Thyroid gland (tissue), 4 donors: ENCODE measurements at regions not wholly inside any gene's neighbourhood (a gene's known extent, or its start where the extent isn't known, plus 50 kb on each side); places are given as distances from the start of the nearest gene placed in this dataset.

ENCODE experiments used
- DNase-seq, 2 donors: peaks; one replicate each; pipeline ENCODE4 v3.0.0-alpha.2; 2019
- H3K27ac ChIP-seq, 3 donors: fragments of 200-600 bp; sonication (generic); 1 replicate in 2 of 3; 2 replicates in 1 of 3; pipeline ENCODE4 v1.5.1; 2016 to 2019; ENCODE audit warnings: mild to moderate bottlenecking in 1 of 3, moderate library complexity in 1 of 3
- H3K27me3 ChIP-seq: fragments of 200-600 bp; sonication (generic); one replicate; pipeline ENCODE4 v1.5.1; 2019
- H3K36me3 ChIP-seq, 2 donors: fragments of 200-600 bp; sonication (generic); one replicate each; pipeline ENCODE4 v1.5.1; 2016 to 2019
- H3K4me1 ChIP-seq, 2 donors: fragments of 200-600 bp; sonication (generic); one replicate each; pipeline ENCODE4 v1.5.1; 2017 to 2019
- H3K4me3 ChIP-seq, 3 donors: fragments of 200-600 bp; sonication (generic); replicated peaks in 1 of 3; 1 replicate in 2 of 3; 2 replicates in 1 of 3; pipeline ENCODE4 v1.5.1; 2016; ENCODE audit warnings: mild to moderate bottlenecking in 1 of 3
- H3K9me3 ChIP-seq: fragments of 200-600 bp; sonication (generic); one replicate; pipeline ENCODE4 v1.5.1; 2017
- POLR2A ChIP-seq, 2 donors: fragments of 450-650 bp; IDR thresholded peaks; one replicate each; pipeline ENCODE4 v1.6.1; 2017; ENCODE audit warnings: antibody characterized with exemption in 2 of 2, mild to moderate bottlenecking in 2 of 2, moderate library complexity in 1 of 2
- WGBS, 2 donors: methylation state at CpG; one replicate each; pipeline ENCODE4 v1.1.5; 2017; 5-methylcytosine and 5-hydroxymethylcytosine counted together
- intact Hi-C: fragments of 100-400 bp; cut with DNase I; formaldehyde crosslinking; loops from one replicate; pipeline ENCODE4 v1.15.1; 2023
- TF ChIP-seq, protein P1 (sequence below), 6 experiments: fragments of 200-600 bp in 3 of 6; fragments of 450-650 bp in 3 of 6; sonication (generic) in 3 of 6; IDR thresholded peaks; one replicate each; pipeline ENCODE4 v1.5.1; 2016 to 2019; ENCODE audit warnings: antibody characterized with exemption in 6 of 6, mild to moderate bottlenecking in 2 of 6, inconsistent platforms in 1 of 6, moderate library complexity in 1 of 6

DNA sequence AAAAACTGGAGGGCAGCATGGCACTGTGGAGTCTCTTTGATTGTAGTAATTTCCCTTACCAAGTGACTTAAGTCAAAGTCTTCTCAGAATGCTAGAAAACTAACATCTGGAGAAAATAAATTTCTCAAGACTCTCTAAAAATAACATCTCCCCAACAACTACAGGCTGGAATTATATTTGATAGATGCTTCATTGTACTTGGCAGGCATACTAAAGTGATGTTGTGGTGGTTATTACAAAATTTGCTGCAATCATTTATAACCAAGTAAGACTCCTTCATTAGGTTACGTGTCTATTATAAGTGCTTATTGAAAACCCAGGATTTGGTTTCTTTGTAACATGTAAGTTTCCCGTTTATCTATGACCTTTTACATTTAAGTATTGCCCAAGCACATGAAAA, 132.9 kb upstream of the NRIP1 start:
- no peak for DNase-seq
- H3K27me3 ChIP-seq: no peaks in the 10 kb centered on the region
- intact Hi-C loops: no loop called here
- H3K9me3 ChIP-seq: no peaks in the 10 kb centered on the region
- no peak overlapping the region for H3K27ac ChIP-seq
- no peaks in the 10 kb centered on the region for H3K36me3 ChIP-seq
- 71 to 85% methylated on average over 2 of the region's 2 CpGs for WGBS, 2 donors
- TF ChIP-seq POLR2A (IDR thresholded peaks at IDR 0.05): no peak
- TF ChIP-seq, protein P1, sequence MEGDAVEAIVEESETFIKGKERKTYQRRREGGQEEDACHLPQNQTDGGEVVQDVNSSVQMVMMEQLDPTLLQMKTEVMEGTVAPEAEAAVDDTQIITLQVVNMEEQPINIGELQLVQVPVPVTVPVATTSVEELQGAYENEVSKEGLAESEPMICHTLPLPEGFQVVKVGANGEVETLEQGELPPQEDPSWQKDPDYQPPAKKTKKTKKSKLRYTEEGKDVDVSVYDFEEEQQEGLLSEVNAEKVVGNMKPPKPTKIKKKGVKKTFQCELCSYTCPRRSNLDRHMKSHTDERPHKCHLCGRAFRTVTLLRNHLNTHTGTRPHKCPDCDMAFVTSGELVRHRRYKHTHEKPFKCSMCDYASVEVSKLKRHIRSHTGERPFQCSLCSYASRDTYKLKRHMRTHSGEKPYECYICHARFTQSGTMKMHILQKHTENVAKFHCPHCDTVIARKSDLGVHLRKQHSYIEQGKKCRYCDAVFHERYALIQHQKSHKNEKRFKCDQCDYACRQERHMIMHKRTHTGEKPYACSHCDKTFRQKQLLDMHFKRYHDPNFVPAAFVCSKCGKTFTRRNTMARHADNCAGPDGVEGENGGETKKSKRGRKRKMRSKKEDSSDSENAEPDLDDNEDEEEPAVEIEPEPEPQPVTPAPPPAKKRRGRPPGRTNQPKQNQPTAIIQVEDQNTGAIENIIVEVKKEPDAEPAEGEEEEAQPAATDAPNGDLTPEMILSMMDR (IDR thresholded peaks at IDR 0.05): no peak
- H3K4me3 ChIP-seq: no peak overlapping the region
- H3K4me1 ChIP-seq: no peaks in the 10 kb centered on the region

DNA sequence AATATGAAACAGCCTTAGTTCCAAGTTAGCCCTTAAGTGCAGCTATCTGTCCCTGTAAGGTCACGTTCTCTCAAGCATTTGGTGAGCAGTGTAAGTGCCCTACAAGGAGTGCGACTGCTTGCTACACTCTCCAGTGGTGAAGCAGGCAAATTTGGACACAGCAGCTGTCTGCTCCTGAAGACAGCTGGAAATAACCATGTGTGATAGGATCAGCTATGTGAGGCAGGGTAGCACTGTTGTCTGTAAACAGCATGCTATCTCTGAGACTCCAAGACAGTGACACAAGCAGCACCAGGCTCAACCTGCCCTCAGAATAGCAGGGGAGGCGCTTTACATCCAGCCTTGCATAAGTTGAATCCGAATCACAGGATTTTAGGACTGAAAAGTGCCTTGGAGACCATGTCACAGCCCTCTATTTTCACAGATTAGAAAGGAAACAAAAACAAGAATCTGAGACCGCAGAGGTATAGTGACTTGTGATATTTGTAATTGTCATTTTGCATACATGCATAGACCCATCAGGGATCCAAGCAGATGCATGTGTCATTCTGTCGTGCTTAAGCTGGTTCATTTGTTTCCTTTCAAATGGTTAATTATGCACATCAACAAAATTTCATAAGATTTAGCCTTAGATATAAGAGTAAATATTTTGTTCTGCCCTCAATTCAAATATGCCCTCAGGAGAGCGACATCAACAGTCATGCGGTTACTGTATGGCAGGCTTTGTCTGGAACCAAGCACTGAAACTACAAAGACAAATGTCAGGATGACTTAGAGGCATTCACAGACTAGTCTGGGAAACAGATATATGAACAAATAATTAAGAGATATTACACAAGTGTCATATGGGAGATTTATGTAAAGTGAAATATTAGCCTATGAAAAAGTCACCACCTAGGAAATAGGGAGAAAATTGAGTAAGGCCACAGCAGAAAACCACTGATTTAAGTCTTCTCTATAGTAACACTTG, 134.9 kb upstream of the NRIP1 start:
- intact Hi-C loops: no loop called here
- Histone ChIP-seq H3K27me3 (no peaks in the 10 kb centered on the region), H3K27ac (no peak overlapping the region), H3K4me3 (no peak overlapping the region), H3K9me3 (no peaks in the 10 kb centered on the region), H3K4me1 (no peaks in the 10 kb centered on the region), H3K36me3 (no peaks in the 10 kb centered on the region)
- 78 to 79% methylated on average over 8 of the region's 8 CpGs for WGBS, 2 donors
- TF ChIP-seq POLR2A (IDR thresholded peaks at IDR 0.05): no peak
- TF ChIP-seq, protein P1 (IDR thresholded peaks at IDR 0.05): no peak
- no peak for DNase-seq

DNA sequence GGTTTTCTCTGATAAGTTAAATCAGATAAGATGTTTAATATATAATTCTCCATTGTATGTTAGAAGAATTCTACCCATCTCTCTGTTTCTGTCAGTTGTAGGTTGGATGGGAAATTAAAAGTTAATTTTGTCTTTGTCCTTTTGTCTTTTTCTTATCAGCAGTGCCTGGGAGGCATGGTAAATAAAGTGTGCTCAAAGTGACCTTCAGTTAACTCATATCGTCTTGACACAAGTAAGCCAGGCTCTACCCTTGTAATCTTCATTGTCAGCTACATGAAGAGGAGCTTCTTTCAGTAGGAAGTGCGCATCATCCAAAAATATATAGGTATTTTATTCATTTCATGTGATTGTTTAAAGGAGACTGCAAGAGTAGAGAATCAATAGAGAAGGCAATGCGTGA, 138.9 kb upstream of the NRIP1 start:
- TF ChIP-seq POLR2A (IDR thresholded peaks at IDR 0.05): no peak
- TF ChIP-seq, protein P1 (IDR thresholded peaks at IDR 0.05): no peak
- H3K4me1 ChIP-seq: no peaks in the 10 kb centered on the region
- H3K4me3 ChIP-seq: no peak overlapping the region
- 78 to 80% methylated on average over 3 of the region's 3 CpGs for WGBS, 2 donors
- H3K9me3 ChIP-seq: no peaks in the 10 kb centered on the region
- no peaks in the 10 kb centered on the region for H3K27me3 ChIP-seq
- H3K36me3 ChIP-seq: no peaks in the 10 kb centered on the region
- H3K27ac ChIP-seq: no peak overlapping the region
- intact Hi-C loops: no loop called here
- no peak for DNase-seq

DNA sequence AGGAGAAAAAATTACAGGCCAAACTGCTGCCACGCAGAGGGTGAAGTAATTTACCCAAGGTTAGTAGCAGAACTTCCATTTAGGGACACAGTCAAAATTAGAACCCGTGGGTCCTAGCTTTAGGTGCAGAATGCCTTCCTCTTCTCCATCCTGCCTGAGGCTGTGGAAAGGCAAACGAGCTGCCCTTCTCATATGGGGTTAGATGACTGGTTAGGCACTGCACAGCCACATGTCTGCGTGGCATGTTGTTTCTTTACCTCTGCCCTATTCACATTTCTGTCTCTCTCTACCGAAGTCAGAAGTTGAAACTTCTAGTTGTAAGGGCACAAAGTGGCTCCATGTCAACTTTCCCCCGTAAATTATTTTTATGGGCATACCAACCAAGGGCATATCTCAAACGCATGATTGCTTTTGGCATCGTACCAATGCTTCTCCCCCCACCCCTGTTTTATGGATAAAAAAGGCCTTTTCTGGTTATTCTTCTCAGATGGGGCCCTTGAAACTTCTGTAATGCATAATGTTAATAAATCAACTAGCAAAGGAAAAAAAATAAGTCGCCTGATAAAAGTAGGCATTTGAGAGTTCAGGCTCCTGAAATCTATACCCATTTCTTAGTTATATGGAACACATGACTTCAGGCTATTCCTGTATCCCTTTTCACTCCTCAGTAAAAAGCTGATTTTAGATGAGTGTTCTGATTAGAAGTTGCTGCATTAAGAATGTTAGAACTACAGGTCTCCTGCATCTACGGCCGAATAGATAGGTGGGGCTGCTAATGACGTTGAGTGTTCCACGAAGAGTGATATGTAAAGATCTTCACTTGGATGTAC, 139.6 kb upstream of the NRIP1 start:
- H3K9me3 ChIP-seq: no peaks in the 10 kb centered on the region
- no peaks in the 10 kb centered on the region for H3K4me1 ChIP-seq
- H3K36me3 ChIP-seq: no peaks in the 10 kb centered on the region
- no peak for DNase-seq
- no peak for TF ChIP-seq POLR2A (IDR thresholded peaks at IDR 0.05)
- TF ChIP-seq, protein P1 (IDR thresholded peaks at IDR 0.05): no peak
- 58 to 63% methylated on average over 13 of the region's 13 CpGs for WGBS, 2 donors
- no peak overlapping the region for H3K27ac ChIP-seq
- no peak overlapping the region for H3K4me3 ChIP-seq
- H3K27me3 ChIP-seq: no peaks in the 10 kb centered on the region
- intact Hi-C loops: no loop called here

DNA sequence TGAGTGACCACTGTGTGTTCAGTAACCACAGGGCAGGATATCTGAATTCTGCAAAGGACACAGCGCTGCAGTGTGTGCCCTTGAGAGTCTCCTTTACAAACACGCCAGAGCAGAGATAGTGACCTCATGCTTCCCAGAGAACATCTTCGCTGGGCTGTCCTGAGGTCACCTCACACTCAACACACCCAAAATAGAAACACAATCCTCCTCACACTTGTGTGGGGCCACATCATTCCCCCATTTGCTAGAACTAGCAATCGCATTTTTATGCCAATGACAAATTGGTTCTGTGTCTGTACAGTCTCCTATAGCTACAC, 140.1 kb upstream of the NRIP1 start:
- Histone ChIP-seq H3K9me3 (no peaks in the 10 kb centered on the region), H3K4me3 (no peak overlapping the region), H3K27ac (no peak overlapping the region), H3K36me3 (no peaks in the 10 kb centered on the region), H3K4me1 (no peaks in the 10 kb centered on the region), H3K27me3 (no peaks in the 10 kb centered on the region)
- WGBS, 2 donors: 87% methylated on average over 4 of the region's 4 CpGs
- no peak for DNase-seq
- TF ChIP-seq, protein P1 (IDR thresholded peaks at IDR 0.05): no peak
- TF ChIP-seq POLR2A (IDR thresholded peaks at IDR 0.05): no peak
- intact Hi-C loops: no loop called here
